HG03025 (cell line): ENCODE measurements at regions not wholly inside any gene's neighbourhood (a gene's known extent, or its start where the extent isn't known, plus 50 kb on each side); places are given as distances from the start of the nearest gene placed in this dataset.
"Not testable (repeated sequence)": the region's sequence is repeated elsewhere in the genome, so short reads cannot be mapped to it uniquely, and the experiment has no call there.

ENCODE experiments used
- ATAC-seq: cut with Tn5 transposase; IDR thresholded peaks from one replicate; pipeline ENCODE4 v1.9.1; 2021; ENCODE audit warnings: mild to moderate bottlenecking, moderate library complexity; ENCODE audit not compliant: unreplicated experiment, low FRiP score

DNA sequence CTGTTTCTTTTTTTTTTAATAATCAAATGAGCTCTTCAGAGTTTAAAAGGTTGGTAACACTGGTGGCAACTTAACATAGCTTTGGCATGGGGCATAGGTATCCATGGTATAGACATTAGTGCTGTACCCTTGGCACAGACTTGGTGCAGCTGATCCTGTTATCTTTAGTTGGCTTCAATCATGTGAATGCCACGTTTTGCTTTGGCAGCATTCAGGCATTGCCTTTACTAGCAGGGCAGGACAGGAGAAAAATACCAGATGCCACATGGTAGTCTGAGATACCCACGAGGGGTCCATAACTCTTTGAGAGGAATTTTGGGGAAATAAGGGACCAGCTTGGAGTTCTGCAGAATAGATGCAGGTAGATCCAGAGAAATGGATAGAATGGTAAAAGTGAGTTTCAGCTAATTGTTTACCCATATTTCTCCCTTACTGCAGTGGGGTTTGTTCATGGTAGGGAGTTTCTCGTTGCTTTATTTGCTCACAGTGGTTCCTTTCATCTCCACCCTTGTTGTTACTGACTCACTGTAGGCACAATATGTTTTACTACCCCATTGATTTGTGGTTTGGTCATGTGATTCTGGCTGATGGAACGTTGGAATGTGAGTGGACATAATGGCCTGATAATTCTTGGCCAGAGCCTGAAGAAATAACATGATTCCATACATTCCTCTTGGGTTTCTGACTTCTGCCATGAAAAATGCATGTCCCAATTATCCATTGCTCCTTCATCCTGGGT lies 342.7 kb downstream of the GLUD2 start:
- ATAC-seq, result no peak

- ATAC-seq, result no peak
Observed at GRCh38 chrX:121405826-121406225, 358.4 kb downstream of the GLUD2 start.

- ATAC-seq, result no peak
Observed at GRCh38 chrX:121407627-121408026, 360.2 kb downstream of the GLUD2 start.

- ATAC-seq, result not testable (repeated sequence)
Observed at GRCh38 chrX:121431514-121431913, 384.1 kb downstream of the GLUD2 start.

GRCh38 chrX:121433289-121433688 lies 385.9 kb downstream of the GLUD2 start:
- no peak for ATAC-seq

DNA sequence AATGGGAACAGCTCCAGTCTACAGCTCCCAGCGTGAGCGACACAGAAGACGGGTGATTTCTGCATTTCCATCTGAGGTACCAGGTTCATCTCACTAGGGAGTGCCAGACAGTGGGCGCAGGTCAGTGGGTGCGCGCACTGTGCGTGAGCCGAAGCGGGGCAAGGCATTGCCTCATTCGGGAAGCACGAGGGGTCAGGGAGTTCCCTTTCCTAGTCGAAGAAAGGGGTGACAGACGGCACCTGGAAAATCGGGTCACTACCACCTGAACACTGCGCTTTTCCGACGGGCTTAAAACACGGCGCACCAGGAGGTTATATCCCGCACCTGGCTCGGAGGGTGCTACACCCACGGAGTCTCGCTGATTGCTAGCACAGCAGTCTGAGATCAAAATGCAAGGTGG lies 390.3 kb downstream of the GLUD2 start:
- ATAC-seq, result not testable (repeated sequence)

- ATAC-seq, result no peak
Observed at GRCh38 chrX:121455890-121456289, 408.5 kb downstream of the GLUD2 start.

GRCh38 chrX:121456315-121456714 lies 408.9 kb downstream of the GLUD2 start:
- ATAC-seq, result peak; percentile 95

DNA sequence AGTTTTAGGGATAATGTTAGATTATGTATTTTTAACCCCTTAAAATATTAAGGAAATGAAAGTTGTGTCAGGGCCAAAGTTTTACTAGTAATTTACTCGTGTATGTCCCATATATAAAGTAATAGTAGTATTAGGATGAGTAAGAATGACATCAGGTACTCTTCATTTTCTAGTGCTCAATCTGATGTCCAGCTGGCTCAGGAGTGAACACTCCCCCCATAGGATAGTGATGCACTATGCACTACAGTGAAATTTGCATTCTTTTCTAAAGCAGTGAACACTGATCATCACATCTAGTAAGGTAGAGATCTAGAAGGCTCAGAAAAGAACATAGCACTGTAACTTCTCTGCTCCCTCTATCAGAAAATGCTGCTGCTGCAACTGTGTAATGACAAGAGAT lies 409.7 kb downstream of the GLUD2 start:
- no peak for ATAC-seq

DNA sequence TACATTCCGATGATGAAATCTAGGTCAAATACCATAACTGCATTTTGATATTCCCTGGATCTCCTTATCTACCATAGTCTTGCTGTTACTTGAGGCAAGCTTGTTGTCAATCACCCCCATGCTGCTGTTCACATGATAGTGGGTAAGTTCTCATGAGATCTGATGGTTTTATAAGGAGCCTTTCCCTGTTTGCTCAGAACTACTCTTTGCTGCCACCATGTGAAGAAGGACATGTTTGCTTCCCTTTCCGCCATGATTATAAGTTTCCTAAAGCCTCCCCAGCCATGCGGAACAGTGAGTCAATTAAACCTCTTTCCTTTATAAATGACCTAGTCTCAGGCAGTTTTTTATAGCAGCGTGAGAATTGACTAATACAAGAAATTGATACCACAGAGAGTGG lies 432.0 kb downstream of the GLUD2 start:
- ATAC-seq, result no peak

DNA sequence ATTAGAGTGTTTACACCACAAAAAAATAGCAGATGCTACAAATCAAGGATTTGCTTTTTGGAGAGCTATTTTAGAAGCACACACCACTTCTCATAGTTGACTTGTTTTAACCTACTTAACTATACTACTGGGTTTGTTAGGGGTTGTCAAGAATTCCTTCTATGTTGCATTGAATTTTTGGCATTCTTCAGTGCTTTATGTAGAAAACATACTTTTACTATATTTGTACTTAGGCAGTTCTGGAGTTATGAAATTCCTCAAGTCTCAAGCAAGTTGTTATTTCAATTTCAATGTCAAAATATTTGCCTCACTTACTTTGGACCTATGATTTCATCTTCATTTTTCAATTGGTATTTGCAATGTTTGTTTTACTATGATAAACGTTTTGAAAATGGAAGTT lies 449.6 kb downstream of the GLUD2 start:
- ATAC-seq, result no peak

DNA sequence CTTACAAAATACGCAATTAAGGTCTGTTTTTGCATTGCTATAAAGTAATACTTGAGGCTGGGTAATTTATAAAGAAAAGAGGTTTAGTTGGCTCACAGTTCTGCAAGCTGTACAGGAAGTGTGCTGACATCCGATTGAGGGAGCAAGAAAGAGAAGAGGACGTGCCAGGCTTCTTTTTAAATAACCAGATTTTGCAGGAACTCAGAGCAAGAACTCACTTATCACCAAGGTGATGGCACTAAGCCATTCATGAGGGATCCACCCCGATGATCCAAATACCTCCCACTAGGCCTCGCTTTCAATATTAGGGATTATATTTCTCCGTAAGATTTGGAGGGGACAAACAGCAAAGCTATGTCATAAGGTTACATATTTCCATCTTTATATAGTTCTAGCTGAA lies 456.7 kb downstream of the GLUD2 start:
- ATAC-seq, result no peak

DNA sequence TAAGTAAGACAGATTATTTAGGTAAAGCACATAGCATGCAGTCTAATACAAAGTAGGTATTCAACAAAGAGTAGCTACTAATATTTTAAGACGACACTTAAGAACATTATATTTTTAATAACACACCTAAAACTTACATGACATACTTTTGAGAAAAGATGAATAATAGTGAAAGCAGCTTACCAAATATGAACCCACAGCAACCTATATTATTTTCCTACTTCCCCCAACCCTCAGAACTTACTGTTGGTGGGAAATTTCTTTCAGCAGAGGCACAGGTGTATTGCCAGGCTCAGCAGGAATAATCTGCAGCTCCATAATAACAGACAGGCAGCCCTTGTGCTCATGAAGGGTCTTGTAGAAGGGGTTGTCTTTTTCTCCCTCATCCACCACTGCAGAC lies 498.9 kb downstream of the GLUD2 start:
- no peak for ATAC-seq

DNA sequence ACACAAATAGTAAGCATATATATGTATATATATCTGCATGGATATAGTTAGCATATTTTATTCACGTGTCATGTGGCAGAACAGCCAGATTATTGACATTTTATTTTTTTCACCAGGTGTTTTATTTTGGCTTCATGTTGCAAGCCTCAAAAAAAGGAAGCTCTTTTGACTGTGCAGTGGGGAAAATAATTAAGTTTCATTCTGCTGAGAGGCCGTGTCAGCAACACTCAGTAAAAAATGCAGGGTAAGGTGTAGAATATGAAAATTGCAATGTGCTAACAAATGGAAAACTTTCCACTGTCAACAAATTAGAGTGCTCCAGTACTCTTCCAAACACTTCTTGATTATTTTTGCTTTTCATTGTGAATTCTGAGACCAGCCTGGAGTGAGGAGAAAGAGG lies 511.5 kb downstream of the GLUD2 start:
- no peak for ATAC-seq

DNA sequence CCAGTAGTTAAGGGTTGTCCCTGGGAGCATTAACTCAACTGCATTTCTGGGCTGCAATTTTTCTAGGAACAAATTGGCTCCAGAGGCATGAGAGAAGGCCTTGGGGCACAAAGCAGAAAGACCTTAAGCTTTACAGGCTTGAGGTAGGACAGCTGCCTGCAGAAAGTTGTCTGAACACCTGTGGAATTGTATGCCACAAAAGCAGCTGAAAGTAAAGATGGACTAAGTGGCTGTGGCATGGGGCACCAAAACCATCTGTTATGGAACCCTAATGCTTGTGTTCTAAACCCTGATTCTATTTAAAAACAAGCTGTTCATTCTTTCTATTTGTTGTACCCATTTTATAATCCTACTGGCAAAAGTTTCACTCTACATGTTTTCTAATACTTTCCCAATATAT lies 515.2 kb downstream of the GLUD2 start:
- ATAC-seq, result no peak

GRCh38 chrX:121569609-121570008 lies 522.2 kb downstream of the GLUD2 start:
- ATAC-seq, result peak; percentile 70

- peak; percentile 57 for ATAC-seq
Observed at GRCh38 chrX:121570072-121570841, 522.8 kb downstream of the GLUD2 start.

DNA sequence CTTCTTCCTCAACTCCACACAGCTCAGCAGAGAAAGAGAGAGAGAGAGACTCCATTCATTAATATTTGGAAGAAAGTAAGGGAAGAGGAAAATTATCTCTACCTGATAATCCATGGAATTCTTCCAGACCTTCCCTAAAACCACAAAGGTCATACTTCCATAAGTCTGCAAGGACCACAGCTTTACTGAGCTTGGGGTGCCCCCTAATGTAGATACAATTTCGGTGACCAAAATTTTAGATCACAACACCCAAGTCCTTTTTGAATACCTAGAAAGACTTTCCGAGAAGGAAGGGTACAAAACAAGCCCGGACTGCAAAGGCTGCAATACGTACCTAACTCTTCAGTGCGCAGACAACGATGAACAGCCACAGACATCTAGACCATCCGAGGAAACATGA lies 523.9 kb downstream of the GLUD2 start:
- ATAC-seq, result no peak

- not testable (repeated sequence) for ATAC-seq
Observed at GRCh38 chrX:121574384-121574783, 527.0 kb downstream of the GLUD2 start.

DNA sequence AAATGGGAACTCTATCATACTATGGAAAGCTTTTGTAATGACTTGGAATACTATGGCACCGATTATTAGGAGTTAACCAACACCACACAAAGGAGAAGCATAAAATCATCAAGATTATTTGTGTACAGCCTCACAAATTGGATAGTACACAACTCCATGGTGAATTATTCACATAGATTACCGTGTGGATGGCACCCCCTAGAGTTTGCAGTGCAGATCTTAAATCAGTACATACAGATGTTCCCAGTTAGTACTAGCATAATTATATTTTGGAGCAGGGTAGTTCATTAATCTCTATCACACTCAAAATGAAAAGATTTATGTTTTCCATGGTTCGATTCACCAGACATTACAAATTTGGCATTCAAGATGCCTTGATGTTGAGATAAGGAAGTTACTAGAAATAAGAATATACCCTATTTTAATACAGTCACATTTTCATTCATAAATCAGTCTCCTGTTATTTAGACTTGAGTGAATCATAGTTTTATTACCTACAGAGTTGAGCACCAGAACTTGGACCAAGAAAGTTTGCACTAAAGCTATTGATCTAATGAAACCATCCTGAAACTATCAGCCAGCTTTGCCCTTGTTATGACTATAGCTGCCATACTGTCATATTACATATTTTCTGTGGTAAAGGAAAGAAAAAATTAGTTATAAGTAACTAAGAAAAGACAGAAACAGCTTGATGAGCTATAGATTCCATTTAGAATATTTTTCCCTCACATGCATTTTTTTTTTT lies 531.8 kb downstream of the GLUD2 start:
- no peak for ATAC-seq

DNA sequence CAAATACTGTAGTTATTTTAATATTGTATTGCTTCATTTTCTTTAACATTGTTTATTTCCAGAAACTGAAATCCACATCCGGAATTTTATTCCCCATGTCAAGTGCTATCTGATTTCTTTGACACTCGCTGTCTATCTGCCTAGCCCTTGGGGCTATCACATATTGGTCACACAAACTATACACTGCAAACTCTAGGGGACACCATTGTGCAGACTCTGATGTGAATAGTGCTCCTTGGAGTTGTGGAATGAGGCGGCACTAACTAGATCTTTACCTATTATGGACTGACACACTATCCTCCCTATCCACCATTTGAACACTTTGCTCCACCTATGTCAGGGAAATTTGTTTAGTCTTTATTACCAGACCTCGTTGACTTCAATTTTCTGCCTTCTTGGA lies 534.5 kb downstream of the GLUD2 start:
- no peak for ATAC-seq
